ENCODE measurements at regions not wholly inside any gene's neighbourhood (a gene's known extent, or its start where the extent isn't known, plus 50 kb on each side); places are given as distances from the start of the nearest gene placed in this dataset.

GRCh38 chr4:61070269-61070668 lies 129.9 kb upstream of the ADGRL3 start:
- intact Hi-C loops (cut with DNase I): no loop called here
- ATAC-seq (no peak), DNase-seq (no peak)
- H3K27me3 ChIP-seq: no peaks in the 10 kb centered on the region
- TF ChIP-seq CTCF (IDR thresholded peaks at IDR 0.05): no peak
- TF ChIP-seq POLR2A (IDR thresholded peaks at IDR 0.05): no peak
- H3K4me1 ChIP-seq: no peaks in the 10 kb centered on the region
- no peaks in the 10 kb centered on the region for H3K9me3 ChIP-seq
- no peak overlapping the region for H3K27ac ChIP-seq
- H3K36me3 ChIP-seq: no peaks in the 10 kb centered on the region
- 85 to 89% (median 88%) methylated on average over 3 of the region's 3 CpGs for WGBS, 4 donors
- no peak overlapping the region for H3K4me3 ChIP-seq

GRCh38 chr4:61079427-61079826 lies 120.7 kb upstream of the ADGRL3 start:
- DNase-seq (no peak), ATAC-seq (no peak)
- TF ChIP-seq CTCF (IDR thresholded peaks at IDR 0.05) (no peak), POLR2A (IDR thresholded peaks at IDR 0.05) (no peak)
- H3K4me1 ChIP-seq: no peaks in the 10 kb centered on the region
- peaks cover 0 to 2% (median 0%) of the 10 kb centered on the region in 9 donors for H3K27me3 ChIP-seq
- peaks cover 0 to 12% (median 0%) of the 10 kb centered on the region in 12 donors for H3K9me3 ChIP-seq
- no peak overlapping the region for H3K4me3 ChIP-seq
- no peaks in the 10 kb centered on the region for H3K36me3 ChIP-seq
- no peak overlapping the region for H3K27ac ChIP-seq
- intact Hi-C loops (cut with DNase I): no loop called here

GRCh38 chr4:61079976-61080375 lies 120.2 kb upstream of the ADGRL3 start:
- ATAC-seq (no peak), DNase-seq (no peak)
- no peak overlapping the region for H3K27ac ChIP-seq
- H3K27me3 ChIP-seq: peaks cover 0 to 2% (median 0%) of the 10 kb centered on the region in 9 donors
- WGBS, 4 donors: 68 to 84% (median 76%) methylated on average over 2 of the region's 2 CpGs
- H3K4me3 ChIP-seq: no peak overlapping the region
- no peaks in the 10 kb centered on the region for H3K36me3 ChIP-seq
- no peaks in the 10 kb centered on the region for H3K4me1 ChIP-seq
- peaks cover 0 to 12% (median 0%) of the 10 kb centered on the region in 12 donors for H3K9me3 ChIP-seq
- intact Hi-C loops (cut with DNase I): no loop called here
- TF ChIP-seq POLR2A (IDR thresholded peaks at IDR 0.05) (no peak), CTCF (IDR thresholded peaks at IDR 0.05) (no peak)

- Histone ChIP-seq H3K36me3 (no peaks in the 10 kb centered on the region), H3K4me1 (no peaks in the 10 kb centered on the region), H3K9me3 (no peaks in the 10 kb centered on the region), H3K27me3 (no peaks in the 10 kb centered on the region), H3K4me3 (no peak overlapping the region), H3K27ac (no peak overlapping the region)
- WGBS, 4 donors: 83 to 93% (median 89%) methylated on average over 2 of the region's 2 CpGs
- ATAC-seq: no peak
- intact Hi-C loops (cut with DNase I): no loop called here
- no peak for TF ChIP-seq CTCF (IDR thresholded peaks at IDR 0.05)
- TF ChIP-seq POLR2A (IDR thresholded peaks at IDR 0.05): no peak
- no peak for DNase-seq
These were observed 114.6 kb upstream of the ADGRL3 start for GRCh38 chr4:61085534-61085933.

Data from heart left ventricle (tissue), 16 donors.